ENCODE measurements at regions not wholly inside any gene's neighbourhood (a gene's known extent, or its start where the extent isn't known, plus 50 kb on each side); places are given as distances from the start of the nearest gene placed in this dataset.

DNA sequence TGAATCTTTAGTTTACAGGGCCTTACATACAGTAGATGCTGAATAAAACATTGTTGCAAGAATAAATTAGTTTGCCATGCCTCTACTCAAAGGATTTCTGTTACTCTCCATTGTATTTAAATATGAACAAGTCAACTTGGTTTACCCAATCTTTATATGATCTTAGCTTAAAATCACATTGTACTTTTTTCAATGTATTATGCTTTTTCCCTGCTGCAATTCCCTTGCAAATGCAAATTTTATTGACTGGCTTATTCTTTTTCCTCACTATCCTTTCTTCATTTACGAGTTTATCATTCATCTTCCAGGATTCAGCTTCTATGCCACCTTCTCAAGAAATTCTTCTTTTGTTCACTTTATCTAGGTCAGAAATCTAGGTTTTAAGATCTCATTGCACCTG lies 571.4 kb upstream of the ZNF804A start:
- TF ChIP-seq POLR2A (IDR thresholded peaks at IDR 0.05; ENCODE audit: low read depth, low read length) (no peak), POLR2AphosphoS5 (IDR thresholded peaks at IDR 0.05; ENCODE audit: low read depth, low read length) (no peak), TAF1 (IDR thresholded peaks at IDR 0.05; ENCODE audit: borderline replicate concordance, low read depth, low read length) (no peak)
